ENCODE measurements at regions not wholly inside any gene's neighbourhood (a gene's known extent, or its start where the extent isn't known, plus 50 kb on each side); places are given as distances from the start of the nearest gene placed in this dataset.

DNA sequence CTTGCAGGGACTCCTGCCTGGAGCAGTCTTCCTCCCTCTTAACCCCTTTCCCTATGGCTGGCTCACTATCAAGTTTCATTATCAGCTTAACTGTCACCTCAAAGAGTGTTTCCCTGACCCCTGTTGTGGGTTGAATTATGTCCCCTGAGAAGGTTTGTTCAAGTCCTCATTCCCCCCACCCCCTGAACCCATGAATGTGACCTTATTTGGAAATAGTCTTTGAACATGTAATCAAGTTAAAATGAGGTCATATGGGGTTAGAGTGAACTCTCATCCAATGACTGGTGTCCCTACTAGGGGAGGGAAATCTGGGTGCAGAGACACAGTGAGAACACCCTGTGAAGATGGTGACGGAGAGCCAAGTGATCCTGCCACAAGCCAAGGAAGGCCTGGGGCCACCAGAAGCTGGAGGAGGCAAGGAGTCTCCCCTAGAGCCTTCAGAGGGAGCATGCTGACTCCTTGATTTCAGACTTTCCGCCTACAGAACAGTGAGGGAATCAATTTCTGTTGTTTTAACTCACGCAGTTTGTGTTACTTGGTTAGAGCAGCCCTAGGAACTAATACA lies 165.2 kb upstream of the TOP1 start:
- TF ChIP-seq EZH2 (IDR thresholded peaks at IDR 0.05; ENCODE audit: borderline replicate concordance, low read depth, low read length, poor library complexity, severe bottlenecking), result no peak
- TF ChIP-seq, protein P1, sequence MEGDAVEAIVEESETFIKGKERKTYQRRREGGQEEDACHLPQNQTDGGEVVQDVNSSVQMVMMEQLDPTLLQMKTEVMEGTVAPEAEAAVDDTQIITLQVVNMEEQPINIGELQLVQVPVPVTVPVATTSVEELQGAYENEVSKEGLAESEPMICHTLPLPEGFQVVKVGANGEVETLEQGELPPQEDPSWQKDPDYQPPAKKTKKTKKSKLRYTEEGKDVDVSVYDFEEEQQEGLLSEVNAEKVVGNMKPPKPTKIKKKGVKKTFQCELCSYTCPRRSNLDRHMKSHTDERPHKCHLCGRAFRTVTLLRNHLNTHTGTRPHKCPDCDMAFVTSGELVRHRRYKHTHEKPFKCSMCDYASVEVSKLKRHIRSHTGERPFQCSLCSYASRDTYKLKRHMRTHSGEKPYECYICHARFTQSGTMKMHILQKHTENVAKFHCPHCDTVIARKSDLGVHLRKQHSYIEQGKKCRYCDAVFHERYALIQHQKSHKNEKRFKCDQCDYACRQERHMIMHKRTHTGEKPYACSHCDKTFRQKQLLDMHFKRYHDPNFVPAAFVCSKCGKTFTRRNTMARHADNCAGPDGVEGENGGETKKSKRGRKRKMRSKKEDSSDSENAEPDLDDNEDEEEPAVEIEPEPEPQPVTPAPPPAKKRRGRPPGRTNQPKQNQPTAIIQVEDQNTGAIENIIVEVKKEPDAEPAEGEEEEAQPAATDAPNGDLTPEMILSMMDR (conservative IDR thresholded peaks at IDR 0.05; ENCODE audit: low read depth, low read length), result no peak
- DNase-seq (ENCODE audit: low spot score), result no peak
- ChIA-PET POLR2A (ENCODE audit: low non-redundant PET) (no interaction called here), CTCF (no interaction called here)
- intact Hi-C loops (cut with micrococcal nuclease; ENCODE audit: unreplicated experiment), result no loop called here
- H3K36me3 ChIP-seq (ENCODE audit: insufficient read depth, low read length, poor library complexity, severe bottlenecking), result no peaks in the 10 kb centered on the region
- peaks cover 41% of the 10 kb centered on the region for H3K27me3 ChIP-seq (replicated peaks; ENCODE audit: insufficient read depth, low read depth, low read length, poor library complexity)
- H3K9me3 ChIP-seq (ENCODE audit: low read depth, low read length, poor library complexity, severe bottlenecking), result no peaks in the 10 kb centered on the region
- H3K4me3 ChIP-seq (ENCODE audit: low read depth, low read length, poor library complexity, severe bottlenecking), result no peak overlapping the region
- no peaks in the 10 kb centered on the region for H3K4me1 ChIP-seq (ENCODE audit: insufficient read depth, low read length, poor library complexity, severe bottlenecking)
- no peak overlapping the region for H3K27ac ChIP-seq (ENCODE audit: low read depth, low read length, poor library complexity, severe bottlenecking)
- BruUV-seq (replicated peaks), result no TSS peak

DNA sequence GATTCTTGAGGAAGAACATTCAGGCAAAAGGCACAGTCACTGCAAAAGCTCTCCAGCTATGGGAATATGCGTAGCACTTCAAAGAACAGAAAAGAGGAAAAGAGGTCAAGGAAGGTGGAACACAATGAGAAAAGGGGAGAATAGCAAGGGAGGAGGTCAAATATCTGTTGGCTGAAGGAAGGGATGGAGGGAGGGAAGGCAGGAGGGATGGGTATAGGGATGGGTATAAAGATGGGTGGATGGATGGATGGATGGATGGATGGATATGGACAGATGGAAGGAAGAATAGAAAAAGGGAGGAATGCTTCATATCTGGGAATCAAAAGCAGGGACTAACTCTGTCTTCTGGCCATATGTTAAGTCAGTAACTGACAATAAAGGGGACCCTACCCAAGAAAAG lies 164.2 kb upstream of the TOP1 start:
- peaks cover 33% of the 10 kb centered on the region for H3K27me3 ChIP-seq (replicated peaks; ENCODE audit: insufficient read depth, low read depth, low read length, poor library complexity)
- intact Hi-C loops (cut with micrococcal nuclease; ENCODE audit: unreplicated experiment), result no loop called here
- ChIA-PET POLR2A (ENCODE audit: low non-redundant PET) (no interaction called here), CTCF (no interaction called here)
- H3K9me3 ChIP-seq (ENCODE audit: low read depth, low read length, poor library complexity, severe bottlenecking), result no peaks in the 10 kb centered on the region
- H3K27ac ChIP-seq (ENCODE audit: low read depth, low read length, poor library complexity, severe bottlenecking), result no peak overlapping the region
- no peaks in the 10 kb centered on the region for H3K4me1 ChIP-seq (ENCODE audit: insufficient read depth, low read length, poor library complexity, severe bottlenecking)
- TF ChIP-seq EZH2 (IDR thresholded peaks at IDR 0.05; ENCODE audit: borderline replicate concordance, low read depth, low read length, poor library complexity, severe bottlenecking), result no peak
- TF ChIP-seq, protein P1 (conservative IDR thresholded peaks at IDR 0.05; ENCODE audit: low read depth, low read length), result no peak
- DNase-seq (ENCODE audit: low spot score), result no peak
- BruUV-seq (replicated peaks), result no TSS peak
- no peaks in the 10 kb centered on the region for H3K36me3 ChIP-seq (ENCODE audit: insufficient read depth, low read length, poor library complexity, severe bottlenecking)
- H3K4me3 ChIP-seq (ENCODE audit: low read depth, low read length, poor library complexity, severe bottlenecking), result no peak overlapping the region

DNA sequence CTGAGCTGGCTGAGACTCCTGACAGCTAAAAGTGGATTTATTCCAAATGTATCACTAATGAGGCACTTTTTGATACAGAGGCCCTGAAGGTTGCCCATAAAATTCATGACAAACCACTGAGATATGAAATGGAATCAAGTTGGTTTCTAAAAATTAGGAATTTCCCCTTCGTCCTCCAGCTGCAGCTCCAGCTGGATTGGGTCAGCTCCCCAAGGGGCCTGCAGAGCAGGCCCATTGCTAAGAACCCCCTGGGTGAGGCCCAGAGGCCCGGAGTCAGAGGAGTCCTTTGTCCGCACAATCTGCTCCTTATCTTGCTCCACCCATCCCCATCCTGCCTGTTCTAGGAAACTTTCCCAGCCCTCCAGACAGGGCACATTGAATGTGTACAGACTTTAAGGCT lies 163.5 kb upstream of the TOP1 start:
- H3K4me1 ChIP-seq (ENCODE audit: insufficient read depth, low read length, poor library complexity, severe bottlenecking), result no peaks in the 10 kb centered on the region
- peaks cover 28% of the 10 kb centered on the region for H3K27me3 ChIP-seq (replicated peaks; ENCODE audit: insufficient read depth, low read depth, low read length, poor library complexity)
- no peaks in the 10 kb centered on the region for H3K36me3 ChIP-seq (ENCODE audit: insufficient read depth, low read length, poor library complexity, severe bottlenecking)
- DNase-seq (ENCODE audit: low spot score), result no peak
- no peak overlapping the region for H3K27ac ChIP-seq (ENCODE audit: low read depth, low read length, poor library complexity, severe bottlenecking)
- ChIA-PET CTCF (no interaction called here), POLR2A (ENCODE audit: low non-redundant PET) (no interaction called here)
- no peak for TF ChIP-seq EZH2 (IDR thresholded peaks at IDR 0.05; ENCODE audit: borderline replicate concordance, low read depth, low read length, poor library complexity, severe bottlenecking)
- TF ChIP-seq, protein P1 (conservative IDR thresholded peaks at IDR 0.05; ENCODE audit: low read depth, low read length), result no peak
- BruUV-seq (replicated peaks), result no TSS peak
- H3K4me3 ChIP-seq (ENCODE audit: low read depth, low read length, poor library complexity, severe bottlenecking), result no peak overlapping the region
- H3K9me3 ChIP-seq (ENCODE audit: low read depth, low read length, poor library complexity, severe bottlenecking), result no peaks in the 10 kb centered on the region
- intact Hi-C loops (cut with micrococcal nuclease; ENCODE audit: unreplicated experiment), result no loop called here

All from A673 (cell line).